ENCODE measurements at regions not wholly inside any gene's neighbourhood (a gene's known extent, or its start where the extent isn't known, plus 50 kb on each side); places are given as distances from the start of the nearest gene placed in this dataset.

GRCh38 chr14:28651148-28651547 lies 115.4 kb upstream of the FOXG1 start (continued):
- TF ChIP-seq ZNF518A (tag by site-specific recombination; conservative IDR thresholded peaks at IDR 0.05; ENCODE audit: low read depth) (no peak), ZNF747 (tag by site-specific recombination; IDR thresholded peaks at IDR 0.05) (no peak), ZNF416 (tag by site-specific recombination; IDR thresholded peaks at IDR 0.05) (no peak), ZNF621 (tag by site-specific recombination; IDR thresholded peaks at IDR 0.05) (no peak)

GRCh38 chr14:28652782-28653181 lies 113.8 kb upstream of the FOXG1 start:
- Histone ChIP-seq H3K36me3 (ENCODE audit: control insufficient read depth in 2 of 2, insufficient read depth in 1 of 2, low read length in 2 of 2) (no peaks in the 10 kb centered on the region), H3K4me3 (ENCODE audit: low read depth, low read length) (no peak overlapping the region), H3K9me3 (ENCODE audit: control insufficient read depth, insufficient read depth, low read depth, low read length) (no peaks in the 10 kb centered on the region), H3K27ac (ENCODE audit: extremely low read depth, low read depth, low read length) (no peak overlapping the region), H3K4me1 (ENCODE audit: control insufficient read depth, insufficient read depth, low read length) (no peaks in the 10 kb centered on the region)
- ChIA-PET POLR2A (no interaction called here), CTCF (no interaction called here)
- TF ChIP-seq ZNF157 (tag by site-specific recombination; IDR thresholded peaks at IDR 0.05): no peak
- TF ChIP-seq ZNF629 (tag by site-specific recombination; IDR thresholded peaks at IDR 0.05): no peak
- no peak for TF ChIP-seq MZF1 (tag by site-specific recombination; IDR thresholded peaks at IDR 0.05; ENCODE audit: borderline replicate concordance)
- no peak for TF ChIP-seq YY2 (tag by site-specific recombination; IDR thresholded peaks at IDR 0.05)
- no peak for TF ChIP-seq OVOL3 (tag by site-specific recombination; IDR thresholded peaks at IDR 0.05)
- TF ChIP-seq ZNF335 (tag by site-specific recombination; conservative IDR thresholded peaks at IDR 0.05): no peak
- no peak for TF ChIP-seq ZSCAN23 (tag by site-specific recombination; IDR thresholded peaks at IDR 0.05)
- no peak for TF ChIP-seq REPIN1 (tag by site-specific recombination; IDR thresholded peaks at IDR 0.05; ENCODE audit: low read depth)
- TF ChIP-seq ZNF350 (tag by site-specific recombination; IDR thresholded peaks at IDR 0.05): no peak
- no peak for TF ChIP-seq FEZF1 (tag by site-specific recombination; IDR thresholded peaks at IDR 0.05)
- no peak for TF ChIP-seq PRDM10 (tag by site-specific recombination; IDR thresholded peaks at IDR 0.05)
- TF ChIP-seq TSHZ1 (tag by site-specific recombination; IDR thresholded peaks at IDR 0.05; ENCODE audit: borderline replicate concordance): no peak
- TF ChIP-seq ZNF521 (tag by site-specific recombination; IDR thresholded peaks at IDR 0.05): no peak
- TF ChIP-seq ZNF148 (tag by site-specific recombination; IDR thresholded peaks at IDR 0.05; ENCODE audit: borderline replicate concordance): no peak
- no peak for TF ChIP-seq ZNF426 (tag by site-specific recombination; IDR thresholded peaks at IDR 0.05)
- no peak for TF ChIP-seq GLI4 (tag by site-specific recombination; IDR thresholded peaks at IDR 0.05)
- no peak for TF ChIP-seq ZNF600 (tag by site-specific recombination; IDR thresholded peaks at IDR 0.05)
- TF ChIP-seq ZNF311 (tag by site-specific recombination; IDR thresholded peaks at IDR 0.05; ENCODE audit: borderline replicate concordance): no peak

Measured in HEK293 (cell line).